Left forelimb (tissue), 1 donor: ENCODE measurements at regions not wholly inside any gene's neighbourhood (a gene's known extent, or its start where the extent isn't known, plus 50 kb on each side); places are given as distances from the start of the nearest gene placed in this dataset.
A peak's percentile ranks its signal among the peaks of the same experiment; 100 is the strongest.

Experiments used
- DNase-seq: peaks from one replicate; pipeline ENCODE4 v3.0.0-alpha.2; 2018; ENCODE audit warnings: low spot score

DNA sequence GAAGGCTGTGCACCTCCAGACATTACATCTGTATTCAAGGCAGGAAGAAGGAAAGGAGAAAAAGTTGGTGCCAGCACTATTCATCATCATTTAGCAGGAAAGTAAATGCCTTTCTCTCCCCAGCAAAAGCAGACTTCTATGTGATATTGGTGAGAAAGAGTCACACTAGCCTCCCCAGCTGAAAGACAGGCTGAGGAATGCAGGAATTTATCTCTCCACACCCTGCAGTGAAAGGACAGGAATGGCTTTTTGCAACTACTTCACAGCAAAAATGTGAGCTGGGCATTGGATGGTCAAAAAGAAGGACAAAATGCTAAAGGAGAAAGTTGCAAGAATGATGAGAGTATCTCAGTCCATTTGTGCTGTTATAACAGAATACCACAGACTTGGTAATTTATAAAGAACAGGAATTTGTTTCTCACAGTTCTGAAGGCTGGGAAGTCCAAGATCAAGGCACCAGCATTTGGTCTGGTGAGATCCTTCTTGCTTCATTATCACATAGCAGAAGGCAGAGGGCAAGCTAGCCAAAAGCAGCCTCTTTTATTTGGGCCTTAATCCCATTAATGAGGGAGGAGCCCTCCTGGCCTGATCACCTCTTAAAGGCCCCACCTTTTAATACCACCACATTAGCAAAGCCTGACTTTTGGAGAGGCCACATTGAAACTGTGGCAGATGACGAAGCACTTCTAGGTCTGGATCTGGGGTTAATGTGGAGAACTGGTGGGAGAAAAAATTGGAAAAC lies 388.1 kb upstream of the SLC14A2 start:
- no peak for DNase-seq

DNA sequence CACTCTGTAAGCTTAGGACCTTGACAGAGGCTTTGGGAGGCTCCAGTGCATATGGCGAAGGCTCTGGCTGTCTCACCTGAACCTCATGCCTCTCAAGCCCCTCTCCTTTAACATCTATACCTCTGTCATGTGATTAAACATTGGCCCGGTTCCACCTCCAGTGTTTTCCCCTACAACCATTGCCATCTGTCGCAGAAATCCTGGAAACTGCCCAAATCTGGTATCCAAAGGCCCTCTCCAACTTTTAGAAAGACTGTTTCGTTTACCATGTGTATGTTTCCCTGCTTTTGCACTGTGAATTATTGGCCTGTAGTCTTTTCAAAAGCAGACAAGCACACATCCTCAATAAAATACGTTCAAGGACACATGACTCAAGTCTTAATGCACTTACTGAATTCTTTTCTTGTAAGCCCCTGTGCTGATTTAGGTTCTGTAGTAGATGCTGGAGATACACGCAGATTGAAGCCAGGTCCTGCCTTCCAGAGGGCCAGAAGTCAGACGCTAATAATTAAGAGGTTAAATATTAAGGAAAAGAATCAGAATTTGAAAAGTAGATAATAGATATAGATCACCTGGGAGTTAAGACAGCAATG lies 386.4 kb upstream of the SLC14A2 start:
- DNase-seq, result no peak

DNA sequence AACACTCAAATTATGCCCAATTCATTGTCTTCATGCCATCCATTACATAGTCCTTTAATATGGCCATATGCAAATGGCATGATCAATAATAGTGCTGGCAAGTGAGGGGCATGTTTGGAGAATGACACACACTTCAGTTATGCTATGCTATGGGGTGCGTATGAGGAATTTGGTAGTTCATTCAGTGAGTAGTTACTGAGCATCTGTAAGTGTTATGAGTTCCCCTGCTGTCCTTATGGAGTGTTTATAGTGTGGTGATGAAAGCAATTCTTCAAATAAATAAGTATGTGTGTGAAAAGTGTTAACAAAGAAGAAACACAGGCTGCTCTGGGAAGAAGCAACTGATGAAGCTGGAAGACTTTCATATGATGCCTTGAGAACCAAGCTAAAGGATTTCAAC lies 383.7 kb upstream of the SLC14A2 start:
- DNase-seq, result no peak

DNA sequence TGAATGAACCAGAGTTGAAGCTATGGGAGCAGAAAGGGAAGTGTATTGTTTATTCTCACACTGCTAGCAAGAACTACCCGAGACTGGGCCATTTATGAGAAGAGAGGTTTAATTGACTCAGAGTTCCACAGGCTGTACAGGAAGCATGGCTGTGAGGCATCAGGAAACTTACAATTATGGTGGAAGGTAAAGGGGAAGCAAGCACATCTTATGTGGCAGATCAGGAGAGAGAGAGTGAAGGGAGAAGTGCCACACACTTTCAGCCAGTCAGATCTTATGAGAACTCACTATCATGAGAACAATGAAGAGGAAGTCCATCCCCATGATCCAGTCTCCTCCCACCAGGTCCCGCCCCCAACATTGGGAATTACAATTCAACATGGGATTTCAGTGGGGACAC lies 383.2 kb upstream of the SLC14A2 start:
- DNase-seq, result no peak

DNA sequence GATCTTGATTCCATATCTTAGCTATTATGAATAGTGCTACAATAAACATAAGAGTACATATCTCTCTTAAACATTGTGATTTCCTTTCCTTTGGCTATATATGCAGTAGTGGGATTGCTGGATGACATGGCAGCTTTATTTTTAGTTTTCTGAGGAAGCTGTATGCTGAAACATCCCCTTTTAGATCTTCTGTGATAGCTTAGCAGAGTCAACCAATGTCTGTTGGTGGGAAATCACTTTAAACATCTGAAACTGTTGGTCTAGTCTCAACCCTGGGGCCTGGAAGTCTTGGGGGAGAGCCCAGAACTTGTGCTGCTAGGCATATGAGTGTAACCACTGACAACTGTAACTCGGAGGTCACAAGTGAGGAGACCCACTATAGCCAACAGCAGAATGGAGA lies 378.6 kb upstream of the SLC14A2 start:
- DNase-seq, result no peak

DNA sequence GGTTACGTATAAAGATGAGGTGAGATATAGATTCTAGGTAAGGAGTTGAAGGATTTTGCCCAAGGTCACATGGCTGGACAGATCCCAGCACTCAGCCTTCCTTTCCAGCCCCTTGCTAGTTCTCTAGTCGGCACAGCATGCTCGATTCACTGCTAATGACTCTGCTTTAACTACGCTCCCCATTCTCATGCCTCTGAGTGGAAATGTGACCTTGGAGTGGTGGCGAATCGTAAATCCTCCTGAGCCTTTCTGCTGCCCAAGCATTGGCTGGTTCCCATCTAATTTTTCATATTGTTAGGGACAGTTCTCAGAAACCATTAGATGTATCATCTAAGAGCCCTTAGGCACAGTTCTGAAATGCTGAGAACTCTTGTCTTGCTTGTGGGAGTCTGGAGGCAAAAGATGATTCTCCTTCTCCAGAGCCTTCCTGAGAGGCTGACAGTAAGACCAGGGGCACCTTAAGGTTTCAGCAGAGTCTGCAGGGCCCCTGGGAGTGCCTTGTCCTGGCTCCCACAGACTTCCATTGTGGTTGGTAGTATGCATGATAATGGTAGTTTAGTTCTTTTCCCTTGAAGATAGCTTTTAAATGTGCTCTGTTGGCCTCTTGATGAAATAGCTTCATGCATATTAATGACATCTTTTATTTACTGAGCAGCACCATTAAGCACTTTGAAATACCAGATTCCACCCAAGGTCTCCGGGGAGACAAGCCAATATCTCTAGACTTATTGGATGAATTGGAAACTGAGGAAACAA lies 377.8 kb upstream of the SLC14A2 start:
- no peak for DNase-seq

DNA sequence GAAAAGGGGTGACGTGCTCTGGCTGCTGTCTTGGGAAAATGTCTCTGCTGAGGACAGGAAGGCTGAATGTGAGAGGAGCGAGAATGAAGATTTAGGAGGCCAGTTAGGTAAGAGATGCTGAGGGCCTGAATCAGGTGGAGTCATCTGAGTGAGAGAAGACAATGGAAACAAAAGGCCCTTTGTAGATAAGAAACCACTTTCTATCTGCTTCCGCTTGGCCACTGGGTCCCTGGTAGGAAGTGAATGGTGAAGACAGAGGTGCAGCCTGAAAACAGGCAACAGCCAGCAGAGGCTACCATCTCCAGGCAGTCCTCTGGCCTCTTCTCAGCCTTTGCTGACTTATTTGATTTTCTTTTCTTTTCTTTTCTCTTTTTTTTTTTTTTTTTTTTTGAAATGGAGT lies 374.0 kb upstream of the SLC14A2 start:
- no peak for DNase-seq

DNA sequence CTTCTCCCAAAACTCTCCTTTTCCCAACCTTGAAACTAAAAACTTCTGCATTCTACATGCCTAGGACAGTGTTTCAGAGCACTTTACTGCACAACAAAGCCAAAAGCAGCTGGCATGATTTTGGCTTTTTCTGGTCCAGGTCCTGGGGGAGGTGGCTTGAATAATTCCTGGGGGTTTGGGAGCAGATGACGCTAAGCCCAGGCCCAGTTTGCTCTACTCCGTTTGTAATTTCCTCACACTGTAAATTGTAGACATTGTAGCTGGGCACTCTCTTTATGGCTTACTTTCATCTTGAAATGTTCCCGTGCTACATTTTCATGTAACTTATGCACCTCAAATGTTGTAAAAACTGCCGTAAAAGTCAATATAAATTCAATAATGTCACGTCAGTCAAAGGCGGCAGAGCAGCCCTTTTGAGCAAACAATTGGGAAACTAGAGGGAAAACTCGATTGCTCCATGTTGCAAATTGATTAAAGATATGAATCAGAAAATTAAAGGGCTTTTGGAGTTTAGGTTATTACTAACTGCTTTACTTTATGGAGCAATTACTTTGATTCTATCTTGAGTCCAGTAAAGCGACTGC lies 373.2 kb upstream of the SLC14A2 start:
- no peak for DNase-seq

DNA sequence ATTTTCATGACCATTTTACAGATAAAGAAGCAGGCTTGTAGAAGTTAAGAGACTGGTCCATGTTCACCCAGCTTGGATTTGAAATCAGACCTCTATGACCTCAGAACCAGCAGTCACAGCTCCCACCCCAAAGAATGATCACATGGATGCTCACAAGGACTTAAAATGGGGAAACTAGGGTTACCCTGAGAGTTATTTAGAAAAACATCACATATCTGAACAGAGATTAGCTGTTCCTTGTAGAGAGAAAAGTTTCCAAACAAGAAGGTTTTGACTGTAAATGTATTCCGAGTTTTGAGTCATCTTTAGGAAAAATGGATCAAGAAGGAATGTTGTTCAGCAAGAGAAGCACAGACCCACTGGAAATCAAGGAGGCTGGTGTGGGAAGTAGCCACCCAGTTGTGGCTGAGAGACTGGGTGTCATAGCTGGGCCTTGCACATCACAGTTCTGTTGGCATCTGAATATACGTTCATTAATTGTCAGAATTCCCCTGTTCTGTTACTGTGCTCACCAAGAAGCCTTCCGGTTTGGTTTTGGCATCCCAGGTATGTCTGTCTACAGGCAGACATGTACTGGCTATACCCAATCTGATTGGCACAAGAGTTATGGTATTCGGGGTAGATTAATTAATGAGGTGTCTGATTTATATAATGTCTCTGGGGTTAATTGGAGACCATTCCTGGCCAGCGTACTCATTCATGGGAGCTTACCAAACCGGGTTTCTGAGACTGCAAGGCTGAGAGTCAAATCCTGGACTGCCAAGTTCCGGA lies 371.8 kb upstream of the SLC14A2 start:
- no peak for DNase-seq

DNA sequence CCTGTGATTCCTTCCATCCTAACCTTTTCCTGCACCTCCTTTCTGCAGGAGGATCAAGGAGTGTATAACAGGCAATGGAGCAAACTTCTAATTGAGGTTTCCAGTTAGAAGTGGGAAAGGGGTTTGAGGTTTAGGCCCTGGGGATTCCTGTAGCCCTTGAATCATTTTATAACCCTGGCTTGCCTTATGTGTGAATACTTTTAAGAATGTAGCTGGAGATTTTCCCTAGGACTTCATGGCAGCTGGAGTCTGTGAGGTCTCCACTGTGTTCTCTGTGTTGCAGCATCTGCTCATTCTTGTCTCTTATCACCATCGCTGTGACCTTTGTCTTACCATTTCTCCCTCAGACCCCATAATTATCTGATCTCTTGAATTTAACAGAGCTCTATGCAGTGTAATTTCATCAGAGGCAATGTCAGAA lies 370.2 kb upstream of the SLC14A2 start:
- no peak for DNase-seq

DNA sequence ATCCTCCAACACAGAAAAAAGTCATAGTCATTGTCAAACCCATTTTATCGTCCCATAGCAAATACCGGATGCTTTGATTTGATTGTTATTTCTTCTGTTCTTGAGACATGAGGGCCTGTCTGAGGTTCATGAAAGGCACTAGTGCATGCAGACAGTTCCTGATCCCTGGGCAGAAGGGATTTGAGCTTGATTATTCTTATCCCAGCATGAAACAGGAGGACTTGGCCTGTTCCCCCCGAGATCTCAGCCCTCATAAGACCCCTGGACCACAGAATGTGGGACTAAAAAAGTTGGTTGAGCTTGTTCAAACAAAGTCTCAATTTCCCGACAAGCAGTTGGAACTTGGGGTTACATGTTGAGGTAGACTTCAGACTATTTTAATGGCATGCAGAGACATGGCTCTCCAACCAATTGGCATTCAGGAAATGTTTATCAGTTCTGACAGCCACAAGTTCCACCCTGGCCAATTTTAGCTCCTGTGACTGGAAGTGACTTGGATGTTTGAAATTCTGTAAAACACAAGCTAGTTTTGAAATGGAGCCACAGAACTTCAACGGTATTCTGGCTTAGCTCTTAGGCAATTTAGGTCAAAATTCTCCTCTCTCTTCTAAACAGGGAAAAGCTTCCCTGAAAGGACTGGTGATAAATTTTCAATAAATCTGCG lies 366.9 kb upstream of the SLC14A2 start:
- no peak for DNase-seq

DNA sequence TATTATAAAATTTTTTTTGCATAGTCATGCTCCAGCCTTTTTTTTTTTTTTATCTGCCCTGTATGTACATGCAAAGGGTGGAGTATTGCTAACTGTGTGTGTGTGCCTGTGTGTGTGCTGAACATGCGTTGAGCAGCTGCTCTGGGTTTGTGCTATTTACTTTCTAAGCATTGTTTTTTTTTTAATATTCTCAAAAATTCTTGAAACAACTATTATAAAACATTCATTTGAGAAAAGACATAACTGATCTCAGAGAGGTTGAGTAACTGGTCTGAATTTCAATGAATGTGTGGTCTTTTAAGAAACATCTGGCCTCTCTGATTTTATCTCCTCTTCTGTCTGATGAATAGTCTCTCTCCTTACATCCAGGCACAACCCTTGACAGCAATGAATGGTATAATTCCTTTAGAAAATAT lies 366.0 kb upstream of the SLC14A2 start:
- DNase-seq, result no peak

DNA sequence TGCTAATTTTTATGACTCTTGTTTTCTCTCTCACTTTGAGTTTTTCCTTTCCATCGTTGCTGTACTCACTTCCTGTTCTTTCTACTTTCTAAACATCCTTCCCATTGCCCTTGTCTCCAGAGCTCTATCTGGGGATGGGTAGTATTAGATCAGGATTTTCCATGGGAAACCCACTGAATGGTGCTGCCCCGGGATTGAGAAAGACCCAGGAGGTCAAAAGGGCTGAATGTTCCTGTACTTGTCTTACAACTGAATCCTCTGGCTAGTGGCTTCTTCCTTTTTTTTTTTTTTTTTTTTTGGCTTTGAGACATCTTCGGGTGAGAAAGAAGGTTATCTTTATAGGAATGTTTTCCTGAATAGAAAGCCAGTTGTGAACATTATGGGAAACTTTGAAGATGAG lies 364.8 kb upstream of the SLC14A2 start:
- DNase-seq, result no peak

DNA sequence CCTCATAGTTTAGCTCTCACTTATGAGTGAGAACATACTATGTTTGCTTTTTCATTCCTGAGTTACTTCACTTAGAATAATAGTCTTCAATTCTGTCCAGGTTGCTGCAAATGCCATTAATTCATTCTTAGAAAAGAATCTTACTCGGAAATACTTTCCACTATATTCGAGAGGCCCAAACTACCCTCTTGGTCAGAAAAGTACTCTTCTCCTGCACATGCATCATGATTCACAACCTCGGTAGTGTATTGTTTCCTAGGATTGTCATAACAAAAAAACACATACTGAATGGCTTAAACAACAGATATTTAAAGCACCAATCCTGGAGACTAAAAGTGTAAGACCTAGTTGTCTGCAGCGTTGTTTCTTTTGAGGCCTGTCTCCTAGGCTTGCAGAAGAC lies 364.0 kb upstream of the SLC14A2 start:
- DNase-seq, result no peak

DNA sequence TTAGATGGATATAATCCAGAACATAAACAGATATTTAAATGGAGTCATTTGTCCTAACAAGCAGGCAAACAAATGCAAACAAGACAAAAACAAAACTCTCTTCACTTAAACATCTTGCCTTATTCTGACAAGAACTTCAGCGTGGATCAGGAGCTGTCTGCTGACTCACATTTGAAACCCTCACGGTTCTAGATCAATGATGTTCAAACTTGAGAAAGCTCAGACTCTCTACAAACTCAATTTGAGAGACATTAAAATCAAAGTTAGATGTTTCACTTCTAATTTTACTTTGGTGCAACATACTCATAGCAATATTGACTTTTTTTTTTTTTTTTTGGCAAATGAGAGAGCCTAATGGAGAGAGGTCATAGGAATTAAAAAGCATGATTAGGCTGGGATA lies 362.8 kb upstream of the SLC14A2 start:
- DNase-seq, result no peak

DNA sequence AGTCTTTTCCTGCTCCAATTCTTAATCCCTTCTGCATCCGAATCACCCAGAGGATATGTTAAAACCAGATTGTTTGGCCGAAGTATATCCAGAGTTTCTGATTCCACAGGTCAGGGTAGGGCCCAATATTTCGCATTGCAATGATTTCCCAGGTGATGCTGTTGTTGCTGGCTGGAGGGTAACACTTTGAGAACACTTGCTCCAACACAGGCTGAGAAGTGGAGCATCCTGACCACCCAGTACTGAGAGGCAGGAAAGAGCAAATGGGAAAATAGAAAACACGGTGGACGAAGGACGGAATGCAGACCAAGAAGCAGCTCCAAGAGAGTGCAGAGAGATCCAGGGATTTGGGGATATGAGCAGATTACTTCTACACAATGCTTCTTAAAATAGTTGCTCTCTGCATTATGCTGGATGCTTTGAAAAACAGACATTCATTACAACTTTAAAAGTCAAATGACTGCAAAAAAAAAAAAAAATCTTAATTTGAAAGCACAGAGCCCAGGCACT lies 362.2 kb upstream of the SLC14A2 start:
- DNase-seq, result no peak

DNA sequence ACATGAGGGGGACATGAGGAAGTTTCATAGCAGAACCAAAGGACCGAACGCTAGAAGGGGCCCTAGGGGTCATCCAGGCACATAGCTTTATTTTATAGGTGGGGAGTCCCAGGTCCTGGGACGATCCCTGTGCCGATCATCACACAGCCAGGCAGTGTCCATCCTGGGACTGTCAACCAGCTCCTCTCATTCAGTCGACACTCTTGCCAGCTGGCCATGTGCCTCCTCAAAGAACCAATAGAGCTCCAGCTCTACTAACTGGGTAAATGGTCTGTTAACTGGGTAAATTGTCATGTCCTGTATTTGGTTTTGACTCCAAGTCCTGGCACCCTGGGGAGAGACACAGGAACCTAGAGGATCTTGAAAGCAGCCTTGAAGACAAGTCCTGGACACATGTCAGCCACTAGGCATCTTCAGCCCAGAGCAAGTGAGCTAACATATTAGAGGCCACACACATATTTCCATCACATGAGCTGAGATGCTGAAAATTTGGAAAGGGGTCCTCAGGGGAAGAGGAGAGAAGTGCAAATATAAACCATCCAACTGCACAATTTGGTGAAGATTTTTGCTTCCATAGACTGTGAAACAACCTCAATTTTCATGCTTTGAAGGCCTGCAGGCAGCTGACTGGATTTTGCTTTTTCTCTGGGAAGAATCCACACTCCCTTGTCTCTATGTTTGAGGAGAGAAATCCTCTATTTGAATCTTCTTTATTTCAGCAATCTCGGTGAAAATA lies 361.1 kb upstream of the SLC14A2 start:
- DNase-seq, result no peak

DNA sequence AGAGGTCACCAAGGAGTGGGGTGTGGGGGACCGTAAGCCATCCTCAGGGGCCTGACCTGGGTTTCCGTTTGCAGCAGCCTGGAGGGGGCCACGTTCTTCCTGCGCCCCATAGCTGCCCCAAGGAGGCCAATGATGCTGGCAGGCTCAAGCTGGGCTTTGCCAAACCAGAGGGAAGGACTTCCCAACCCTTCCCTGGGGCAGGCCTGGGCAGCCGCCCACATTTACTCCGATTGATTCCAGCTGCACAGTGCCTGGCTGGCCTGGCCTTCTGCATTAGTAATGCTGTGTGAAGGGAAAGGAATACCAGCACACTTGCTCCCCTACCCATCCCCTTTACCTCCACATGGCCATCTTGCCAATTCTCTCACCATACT lies 360.6 kb upstream of the SLC14A2 start:
- DNase-seq, result peak; percentile 71

DNA sequence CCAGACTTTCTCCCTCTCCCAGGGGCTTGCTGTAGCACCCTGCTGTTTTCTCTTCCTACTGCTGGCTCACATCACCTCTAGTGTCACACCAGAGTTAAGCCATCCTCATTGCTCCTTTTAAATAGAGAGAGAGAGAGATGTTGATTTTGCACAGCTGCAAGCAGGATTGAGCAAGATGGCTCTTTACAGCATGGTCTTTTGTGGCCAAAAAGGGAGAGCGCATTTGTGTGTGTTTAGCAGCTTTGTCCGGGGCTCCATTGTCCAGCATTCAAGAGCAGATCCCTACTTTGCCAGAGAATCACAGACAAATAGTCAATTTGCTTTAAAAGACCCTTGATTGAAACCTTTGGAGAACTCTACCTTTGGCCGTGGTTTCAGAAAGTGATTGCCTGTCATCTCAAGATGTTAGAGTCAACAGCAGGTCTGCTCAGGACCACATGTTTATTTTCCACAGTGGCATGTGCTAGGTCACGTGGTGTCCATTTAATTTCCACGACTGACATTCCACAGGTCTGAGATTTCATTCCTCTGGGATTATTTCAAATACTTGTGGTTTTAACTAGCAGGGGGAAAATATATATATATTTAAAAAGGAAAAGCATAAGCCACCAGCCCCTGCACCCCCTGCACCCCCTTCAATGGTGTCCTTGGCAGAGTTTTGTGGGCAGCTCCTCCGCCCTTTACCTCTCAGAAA lies 359.9 kb upstream of the SLC14A2 start:
- DNase-seq, result no peak

DNA sequence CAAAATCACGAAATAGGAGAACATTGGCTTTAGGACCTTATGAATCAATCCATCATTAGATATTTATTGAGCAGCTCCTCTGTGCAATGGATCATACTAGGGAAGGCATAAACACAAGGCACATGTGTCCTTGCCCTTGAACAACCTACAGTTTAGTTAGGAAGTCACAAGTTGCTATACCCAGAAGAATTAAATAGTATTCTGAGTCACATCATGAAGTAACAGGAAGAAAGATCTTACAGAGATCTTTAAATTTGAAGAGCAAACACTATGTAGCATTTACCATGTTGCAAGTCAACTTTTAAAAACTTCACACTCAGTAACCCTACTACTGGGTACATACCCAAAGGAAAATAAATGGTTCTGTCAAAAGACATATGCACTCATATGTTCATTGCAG lies 355.2 kb upstream of the SLC14A2 start:
- DNase-seq, result no peak
